Non-pigmented ciliary epithelial cell (primary cell): ENCODE measurements at regions not wholly inside any gene's neighbourhood (a gene's known extent, or its start where the extent isn't known, plus 50 kb on each side); places are given as distances from the start of the nearest gene placed in this dataset.

Source experiments
- DNase-seq: peaks from one replicate; pipeline ENCODE4 v3.0.0-alpha.2; 2010; ENCODE audit warnings: low read depth

DNA sequence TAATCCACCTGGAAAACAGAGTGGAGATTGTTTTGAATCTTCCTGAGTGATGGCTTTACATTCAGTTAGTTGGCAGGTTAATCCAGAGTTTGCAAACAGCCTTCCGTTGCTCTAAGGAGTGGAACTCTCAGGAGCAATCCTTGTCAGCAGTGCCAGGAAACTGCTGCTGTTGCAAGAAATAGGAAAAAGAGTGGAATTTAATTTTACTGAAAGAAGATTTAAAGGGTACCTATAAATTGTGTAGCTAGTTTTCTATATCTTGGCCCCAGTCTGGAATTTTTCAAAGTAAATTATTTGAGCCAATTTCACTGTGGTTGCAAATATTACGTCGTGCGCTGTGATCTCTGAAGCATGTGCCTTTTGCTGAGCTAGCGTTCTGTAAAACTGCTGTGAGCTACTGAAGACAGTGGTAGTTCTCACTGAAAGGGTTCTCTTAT is 55.5 kb upstream of the SLC5A12 start:
- no peak for DNase-seq

DNA sequence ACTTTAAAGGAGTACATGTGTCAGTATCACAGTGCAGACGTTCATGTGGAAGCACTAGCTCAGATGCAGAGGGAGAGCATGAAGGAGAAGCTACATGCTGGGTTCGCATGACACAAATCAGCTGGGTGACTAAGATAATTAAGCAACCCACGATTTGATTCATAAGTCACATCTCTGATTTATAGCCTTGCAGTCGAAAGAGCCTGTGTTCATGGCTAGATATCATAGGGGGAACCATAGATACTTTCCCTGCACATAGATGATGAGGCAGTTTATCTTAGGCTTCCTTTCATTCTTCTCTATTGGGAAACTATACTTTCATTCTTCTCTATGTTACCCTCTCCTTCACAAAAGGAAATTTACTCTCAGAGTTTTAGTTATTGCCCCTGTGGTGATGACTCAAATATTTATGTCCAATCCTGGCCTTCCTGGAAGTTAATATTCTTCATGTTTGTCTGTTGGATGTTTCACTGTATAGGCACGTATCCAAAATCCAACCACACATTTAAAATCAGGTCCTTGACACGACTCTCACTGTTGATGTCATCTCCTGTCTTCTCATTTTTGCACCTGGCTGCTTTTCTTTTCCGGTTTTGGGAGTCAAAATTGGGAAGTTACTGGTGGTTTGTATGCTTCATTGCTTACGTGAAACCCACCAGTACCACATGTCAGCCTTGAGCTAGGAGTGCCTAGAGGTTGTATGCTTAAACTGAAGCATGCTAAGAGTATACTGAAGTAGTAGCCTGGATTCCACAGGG is 56.3 kb upstream of the SLC5A12 start:
- DNase-seq = peak; percentile 52

DNA sequence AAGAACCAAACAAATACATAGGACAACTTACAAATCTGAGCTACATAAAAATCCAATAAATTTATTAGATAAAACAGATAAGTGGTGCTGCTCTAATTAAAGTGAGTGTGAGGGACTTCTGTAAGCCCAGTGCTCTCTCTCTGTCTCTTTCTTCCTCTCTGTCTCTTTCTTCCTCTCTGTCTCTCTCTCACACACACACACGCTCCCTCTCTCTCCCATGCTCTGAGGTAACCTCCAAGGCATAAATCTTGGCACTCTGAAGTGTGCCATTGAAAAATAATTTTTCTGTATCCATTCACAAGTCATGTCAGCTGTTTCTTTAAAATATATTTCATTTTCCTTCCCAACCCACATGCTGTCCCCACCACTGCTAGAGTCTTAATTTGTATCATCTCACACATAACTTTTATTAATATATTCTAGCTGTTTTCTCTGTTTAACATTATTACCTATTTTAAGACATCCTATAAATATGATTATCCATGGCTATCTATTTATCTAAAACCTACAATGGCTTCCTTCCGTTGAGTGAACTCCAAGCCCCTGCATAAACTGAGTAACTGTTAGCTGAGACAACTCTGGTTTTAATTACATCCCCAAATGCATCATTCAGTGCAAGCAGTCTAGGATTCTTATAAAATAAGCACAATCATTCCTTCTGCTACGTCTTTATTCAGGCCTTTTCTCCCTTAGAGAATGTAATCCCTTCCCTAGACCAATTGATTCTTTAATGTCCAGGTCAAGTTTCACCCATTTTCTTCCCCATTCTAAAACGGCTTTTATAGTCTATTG is 57.4 kb upstream of the SLC5A12 start:
- DNase-seq = no peak

DNA sequence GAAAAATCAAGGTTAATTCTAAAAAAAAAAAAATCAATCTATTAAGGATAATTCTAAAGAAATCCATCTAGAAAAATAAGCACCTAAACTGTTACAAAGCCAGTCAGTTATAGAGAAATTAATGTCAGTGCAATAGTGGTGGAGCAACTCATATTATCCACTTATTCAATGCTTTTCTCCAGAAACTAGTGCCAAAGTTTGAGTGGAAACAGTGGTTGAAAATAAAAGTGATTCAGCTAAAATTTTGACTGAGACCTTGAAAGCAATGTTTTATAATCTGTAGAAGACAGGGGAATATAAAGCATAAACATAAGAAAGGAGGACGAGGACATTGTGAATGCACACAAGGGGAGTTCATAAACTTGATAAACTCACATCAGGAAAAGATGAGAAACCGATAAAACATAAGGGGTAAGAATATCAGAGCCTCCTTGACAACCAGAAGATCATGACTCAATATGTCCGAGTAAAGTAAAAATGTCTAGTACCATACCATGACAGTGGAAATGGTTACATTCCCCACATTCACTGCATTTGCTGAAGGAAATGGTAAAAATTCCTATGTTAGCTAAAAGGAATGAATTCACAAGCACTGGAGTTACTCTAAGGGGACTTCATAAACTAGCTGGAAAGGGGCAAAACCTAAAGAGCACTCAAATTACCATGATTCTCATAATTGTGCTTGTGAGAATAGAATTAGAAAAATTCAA is 58.7 kb upstream of the SLC5A12 start:
- peak; percentile 26 for DNase-seq

DNA sequence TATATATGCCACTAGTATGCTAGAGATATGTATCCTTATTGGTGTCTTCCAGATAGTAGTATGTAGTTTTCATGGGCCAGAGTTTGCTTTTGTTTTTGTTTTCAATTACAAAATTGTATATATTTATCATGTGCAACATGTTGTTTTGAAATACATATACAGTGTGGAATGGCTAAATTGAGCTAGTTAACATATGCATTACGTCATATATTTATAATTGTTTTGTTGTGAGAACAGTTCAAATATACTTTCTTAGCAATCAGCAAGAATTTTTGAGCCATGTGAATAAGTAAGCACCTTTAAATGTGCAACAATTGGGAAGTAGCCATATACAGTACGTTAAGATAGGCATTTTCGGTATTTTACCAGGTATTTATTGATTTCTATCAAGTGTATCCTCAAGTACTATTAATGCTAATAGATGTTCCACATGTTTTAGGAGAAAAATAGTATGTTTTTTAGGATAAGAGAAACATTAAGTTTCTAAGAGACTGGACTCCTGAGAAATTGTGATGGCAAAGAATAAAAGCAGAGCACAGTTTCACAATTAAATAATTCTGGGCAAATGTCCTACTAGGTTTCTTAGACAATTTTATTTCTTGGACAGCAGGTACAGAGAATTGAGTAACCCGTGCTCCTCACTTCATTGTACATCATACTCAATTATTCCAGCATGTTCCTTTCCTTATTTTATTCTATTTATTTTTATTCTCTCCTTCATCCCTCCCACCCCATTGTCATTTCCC is 60.5 kb upstream of the SLC5A12 start:
- no peak for DNase-seq

DNA sequence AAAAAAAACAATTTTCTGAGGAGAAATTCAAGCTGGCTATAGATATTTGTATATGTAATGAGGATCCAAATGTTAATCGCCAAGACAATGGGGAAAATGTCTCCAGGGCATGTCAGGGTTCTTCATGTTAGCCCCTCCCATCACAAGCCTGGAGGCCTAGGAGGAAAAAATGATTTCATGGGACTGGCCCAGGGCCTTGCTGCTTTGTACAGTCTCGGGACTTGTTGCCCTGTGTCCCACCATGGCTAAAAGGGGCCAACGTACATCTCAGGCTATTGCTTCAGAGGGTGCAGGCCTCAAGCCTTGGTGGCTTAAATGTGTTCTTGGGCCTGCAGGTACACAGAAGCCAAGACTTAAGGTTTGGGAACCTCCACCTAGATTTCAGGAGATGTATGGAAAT is 62.1 kb upstream of the SLC5A12 start:
- no peak for DNase-seq

DNA sequence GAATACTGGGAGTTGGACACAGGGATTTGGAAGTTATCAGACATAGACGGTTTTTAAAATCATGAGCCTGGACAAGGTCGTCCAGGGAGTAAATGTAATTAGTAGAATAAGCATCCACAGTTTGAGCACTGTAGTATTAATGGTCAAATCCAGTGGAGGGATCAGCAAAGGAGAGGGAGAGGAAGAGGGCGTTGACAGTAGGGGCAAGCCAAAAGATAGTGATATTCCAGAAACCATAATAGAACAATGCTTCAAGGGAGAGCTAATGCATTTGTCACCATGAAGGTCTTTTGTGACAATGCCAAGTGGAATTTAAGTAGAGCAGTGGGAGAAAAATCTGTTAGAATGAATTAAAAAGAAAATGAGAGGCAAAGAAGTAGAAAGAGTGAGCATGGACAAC is 68.9 kb upstream of the SLC5A12 start:
- no peak for DNase-seq

DNA sequence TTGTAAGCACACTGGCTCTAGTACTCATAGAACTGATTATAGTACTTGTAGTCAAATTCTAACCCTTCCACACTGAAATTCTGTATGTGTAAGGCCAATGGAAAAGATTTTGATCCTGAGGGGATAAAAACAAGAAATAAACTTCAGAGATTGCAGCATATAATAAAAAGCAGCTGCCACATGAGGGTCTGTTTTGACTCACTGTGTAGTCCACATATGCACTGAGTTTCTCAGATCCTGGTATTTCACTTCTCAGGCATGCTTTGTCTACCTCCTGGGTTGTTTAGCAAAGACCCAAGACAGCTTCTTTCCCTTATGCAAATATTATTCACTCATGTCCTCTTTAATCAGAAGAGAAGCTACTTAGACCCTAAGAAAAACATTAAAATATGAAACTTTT is 71.1 kb upstream of the SLC5A12 start:
- DNase-seq = no peak

DNA sequence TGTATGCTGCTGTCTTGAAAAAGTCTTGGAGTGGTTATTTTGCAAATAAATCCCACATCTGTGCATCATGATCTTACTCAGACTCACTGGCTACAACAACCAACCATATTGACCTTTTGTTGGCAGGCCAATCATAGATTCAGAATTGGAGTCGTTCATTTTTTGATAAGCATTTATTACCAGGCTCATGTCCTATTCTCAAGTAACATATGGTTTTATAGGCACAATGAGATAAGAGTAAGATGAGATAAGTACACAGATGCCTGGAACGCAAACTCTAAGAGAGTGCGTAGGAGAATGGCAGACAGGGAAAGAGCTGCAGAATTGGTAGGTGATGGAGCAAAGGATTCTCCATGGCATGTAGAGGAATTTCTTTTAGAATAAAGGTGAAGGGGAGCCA is 71.6 kb upstream of the SLC5A12 start:
- DNase-seq = no peak

DNA sequence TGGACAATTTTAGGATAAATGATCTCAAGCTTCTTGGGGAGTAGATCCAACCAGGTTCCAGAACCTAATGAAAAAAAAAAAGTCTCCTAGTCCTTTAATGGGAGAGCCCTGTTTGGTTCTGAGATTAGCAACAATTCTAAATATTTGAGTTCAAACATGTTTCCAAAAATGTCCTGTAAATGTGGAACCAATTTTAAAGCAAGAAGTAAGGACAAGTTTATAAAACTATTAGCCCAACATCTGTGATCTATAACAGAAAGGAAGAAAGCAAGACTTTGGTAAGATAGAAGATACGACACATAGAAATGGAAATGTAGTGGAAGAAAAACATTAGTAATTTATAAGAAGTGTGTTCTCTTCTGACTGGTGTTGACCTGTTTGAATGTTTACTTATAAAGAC is 79.7 kb upstream of the SLC5A12 start:
- DNase-seq = no peak

DNA sequence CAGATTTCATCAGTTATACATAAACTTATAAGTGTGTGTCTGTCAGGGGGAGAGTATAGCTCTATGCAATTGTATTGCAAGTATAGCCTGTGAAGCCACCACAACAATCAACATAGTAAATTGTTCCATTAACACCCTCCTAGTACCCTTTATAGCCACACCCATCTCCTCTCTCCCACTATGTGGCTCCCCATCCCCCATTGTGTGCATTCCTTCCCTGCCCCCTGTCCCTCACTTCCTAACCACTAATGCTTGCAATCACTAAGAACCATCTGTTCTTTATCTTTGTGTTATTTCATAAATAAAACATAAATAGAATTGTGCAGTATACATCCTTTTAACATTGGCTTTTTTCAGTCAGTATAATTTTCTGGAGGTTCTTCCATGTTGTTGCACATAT is 83.1 kb upstream of the SLC5A12 start:
- DNase-seq = no peak

DNA sequence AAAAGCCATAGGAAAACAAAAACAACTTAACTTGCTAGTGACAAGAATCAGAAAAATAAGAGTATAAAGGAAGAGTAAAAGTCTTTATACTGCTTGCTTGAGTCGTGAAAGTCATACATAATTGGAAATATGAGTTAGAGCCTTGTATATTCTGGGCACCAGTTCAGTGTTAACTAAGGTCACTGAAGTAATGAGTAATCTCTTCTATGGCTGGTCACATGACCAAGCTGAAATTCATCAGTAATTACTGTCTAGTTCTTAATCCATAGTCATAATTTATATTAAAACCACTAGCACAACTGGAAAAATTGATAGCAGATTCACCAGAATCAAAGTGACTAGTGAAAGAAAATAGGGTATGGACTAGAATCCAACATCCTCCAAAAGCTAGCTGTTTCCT is 84.4 kb upstream of the SLC5A12 start:
- no peak for DNase-seq

DNA sequence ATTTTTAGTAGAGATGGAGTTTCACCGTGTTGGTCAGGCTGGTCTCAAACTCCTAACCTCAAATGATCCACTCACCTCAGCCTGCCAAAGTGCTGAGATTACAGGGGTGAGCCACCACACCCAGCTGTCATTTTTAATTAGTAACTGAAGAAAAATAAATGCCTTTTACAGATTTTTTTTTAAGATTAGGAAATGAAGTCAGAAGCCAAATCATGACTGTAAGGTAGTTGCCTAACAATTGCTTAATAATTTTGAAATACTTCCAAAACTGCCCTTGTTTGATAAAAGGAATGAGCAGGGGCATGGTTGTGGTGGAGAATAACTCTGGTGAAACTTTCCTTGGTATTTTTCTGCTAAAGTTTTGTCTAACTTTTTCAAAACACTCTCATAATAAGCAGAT is 98.9 kb upstream of the SLC5A12 start:
- DNase-seq = peak; percentile 71

DNA sequence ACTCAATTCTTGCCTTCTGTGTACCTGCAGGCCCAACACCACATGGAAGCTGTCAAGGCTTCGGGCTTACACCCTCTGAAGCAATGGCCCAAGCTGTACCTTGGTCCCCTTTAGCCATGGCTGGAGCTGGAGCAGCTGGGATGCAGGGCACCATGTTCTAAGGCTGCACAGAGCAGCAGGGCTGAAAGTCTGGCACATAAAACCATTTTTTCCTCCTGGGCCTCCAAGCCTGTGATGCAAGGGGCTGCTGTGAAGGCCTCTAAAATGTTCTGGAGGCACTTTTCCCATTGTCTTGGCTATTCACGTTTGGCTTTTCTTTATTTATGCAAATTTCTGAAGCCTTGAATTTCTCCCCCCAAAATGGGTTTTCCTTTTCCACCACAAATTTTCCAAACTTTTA is 102.1 kb upstream of the SLC5A12 start:
- no peak for DNase-seq

DNA sequence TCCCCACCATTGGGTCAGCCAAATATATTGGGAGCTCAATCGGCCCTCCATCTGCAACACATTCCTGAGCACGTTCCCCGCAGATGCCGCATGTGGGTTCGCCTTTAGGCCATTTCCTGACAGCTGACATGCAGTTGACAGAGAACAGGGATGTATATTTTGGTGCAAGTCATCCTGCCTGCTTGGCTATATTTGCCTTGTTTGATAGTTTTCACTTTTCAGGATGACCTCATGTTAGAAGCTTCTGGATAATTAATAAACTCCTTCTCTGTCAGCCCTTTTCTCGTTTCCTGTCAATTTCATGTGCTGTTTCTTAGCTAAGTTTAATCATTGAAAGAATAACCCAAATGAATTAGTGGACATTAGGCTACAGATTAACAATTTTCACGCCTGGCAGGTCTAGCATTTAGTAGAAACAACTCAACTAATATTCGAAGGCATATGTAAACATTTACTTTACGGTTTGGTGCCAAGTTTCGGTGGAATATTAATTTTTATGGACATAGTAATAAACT is 105.8 kb upstream of the SLC5A12 start:
- peak; percentile 63 for DNase-seq

DNA sequence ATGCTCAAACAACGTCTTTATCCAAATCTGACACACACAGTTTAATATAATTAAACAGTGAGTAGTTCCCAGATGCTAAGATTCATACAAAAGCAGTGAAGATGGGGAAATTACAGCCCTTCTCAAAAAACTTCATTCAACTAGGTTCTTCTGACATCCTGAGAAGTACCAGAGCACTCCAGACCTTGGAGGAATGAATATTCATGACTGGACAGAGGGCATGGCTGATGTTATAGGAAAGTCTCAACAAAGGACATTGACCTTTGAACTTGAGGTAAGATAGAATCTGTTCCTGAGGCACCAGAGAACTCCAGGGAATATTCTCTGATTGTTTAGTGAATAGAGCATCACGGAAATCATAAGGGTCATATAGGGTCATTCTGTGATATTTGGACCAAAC is 106.4 kb upstream of the SLC5A12 start:
- DNase-seq = no peak

DNA sequence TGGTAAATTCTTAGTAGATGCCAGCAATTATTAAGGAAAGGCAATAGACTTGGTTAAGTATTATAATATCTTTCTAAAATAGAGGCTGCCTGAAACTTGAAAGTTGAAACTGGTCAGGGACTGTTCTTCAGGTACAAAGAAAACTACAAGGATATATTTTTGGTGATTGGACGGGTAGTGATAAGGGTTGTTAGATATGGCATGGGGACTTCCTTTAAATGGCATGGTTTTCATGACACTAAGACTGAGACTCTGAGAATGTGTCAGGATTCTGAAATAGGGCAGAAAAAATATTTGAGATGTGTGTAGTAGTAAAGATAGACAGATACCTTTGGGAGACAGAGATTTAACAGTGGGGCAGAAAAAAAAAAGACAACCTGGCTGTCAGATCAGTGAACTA is 108.4 kb upstream of the SLC5A12 start:
- DNase-seq = no peak

DNA sequence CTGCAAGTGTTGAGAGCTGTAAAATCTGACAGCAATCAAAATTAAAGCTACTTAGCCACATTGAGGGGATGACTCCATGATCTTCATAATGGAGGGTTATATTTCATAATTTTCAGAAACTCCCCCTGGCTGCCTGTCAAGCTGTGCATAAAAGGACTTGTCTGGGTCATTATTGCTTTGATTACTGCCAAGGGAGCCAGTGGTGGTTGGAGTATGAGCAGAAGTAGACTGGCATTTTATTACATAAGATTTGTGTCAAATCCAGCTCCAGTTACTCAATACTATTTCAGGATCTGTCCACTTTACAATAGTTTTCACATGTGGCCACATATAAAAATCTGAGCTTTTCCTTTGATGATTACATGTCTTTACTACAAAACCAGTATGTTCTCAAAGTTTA is 108.9 kb upstream of the SLC5A12 start:
- DNase-seq = no peak

DNA sequence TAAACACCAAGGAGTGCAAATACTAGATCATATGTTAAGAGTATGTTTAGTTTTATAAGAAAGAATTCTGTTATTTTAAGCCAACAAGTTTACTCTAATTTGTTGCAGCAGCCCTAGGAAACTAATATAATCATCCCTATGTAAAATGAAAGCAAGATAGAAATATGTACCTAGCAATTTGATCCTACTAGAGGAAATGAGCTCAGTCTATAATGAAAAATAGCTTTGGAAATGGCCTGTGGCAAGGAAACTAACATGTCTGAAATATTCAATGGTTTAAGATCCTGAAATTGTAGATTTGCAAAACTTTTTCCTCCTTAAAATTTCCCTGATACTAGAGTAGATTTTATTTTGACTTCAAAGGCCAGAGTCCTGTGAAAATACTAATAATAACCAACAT is 112.7 kb upstream of the SLC5A12 start:
- no peak for DNase-seq

DNA sequence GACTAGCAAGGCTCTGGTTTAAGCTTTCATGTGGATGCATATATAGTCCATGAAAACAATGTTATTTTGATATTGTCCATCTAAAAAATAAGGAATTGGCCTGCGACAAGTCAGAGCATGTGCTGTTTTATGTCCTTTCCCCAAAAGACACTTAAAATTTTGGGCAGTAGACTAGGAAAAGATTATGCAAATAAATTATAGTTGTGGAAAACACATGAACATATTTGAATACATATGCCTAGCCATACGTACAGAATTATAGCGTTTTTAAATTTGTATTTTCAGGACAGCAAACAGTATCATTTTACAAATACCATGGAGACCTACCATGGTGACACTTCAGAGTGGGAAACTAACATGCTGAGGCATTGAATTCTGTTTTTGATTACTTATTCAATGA is 113.8 kb upstream of the SLC5A12 start:
- no peak for DNase-seq

DNA sequence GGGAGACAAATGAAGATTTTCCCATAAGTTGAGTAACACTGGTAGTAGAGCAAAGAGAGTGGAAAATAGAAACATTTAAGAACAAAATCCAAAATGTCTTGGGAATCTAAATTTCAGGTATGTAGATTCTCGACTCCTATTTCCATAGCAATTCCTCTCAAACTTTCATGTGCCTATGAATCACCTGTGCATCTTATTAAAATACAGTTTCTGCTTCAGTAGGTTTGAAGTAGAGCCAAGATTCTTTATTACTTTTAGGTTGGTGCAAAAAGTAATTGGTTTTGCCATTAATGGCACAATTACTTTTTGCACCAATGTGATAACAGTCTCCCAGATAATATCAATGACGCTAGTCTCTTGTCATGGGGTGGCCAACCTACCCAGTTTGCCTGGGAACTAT is 115.3 kb upstream of the SLC5A12 start:
- no peak for DNase-seq
